ENCODE measurements at regions not wholly inside any gene's neighbourhood (a gene's known extent, or its start where the extent isn't known, plus 50 kb on each side); places are given as distances from the start of the nearest gene placed in this dataset.

DNA sequence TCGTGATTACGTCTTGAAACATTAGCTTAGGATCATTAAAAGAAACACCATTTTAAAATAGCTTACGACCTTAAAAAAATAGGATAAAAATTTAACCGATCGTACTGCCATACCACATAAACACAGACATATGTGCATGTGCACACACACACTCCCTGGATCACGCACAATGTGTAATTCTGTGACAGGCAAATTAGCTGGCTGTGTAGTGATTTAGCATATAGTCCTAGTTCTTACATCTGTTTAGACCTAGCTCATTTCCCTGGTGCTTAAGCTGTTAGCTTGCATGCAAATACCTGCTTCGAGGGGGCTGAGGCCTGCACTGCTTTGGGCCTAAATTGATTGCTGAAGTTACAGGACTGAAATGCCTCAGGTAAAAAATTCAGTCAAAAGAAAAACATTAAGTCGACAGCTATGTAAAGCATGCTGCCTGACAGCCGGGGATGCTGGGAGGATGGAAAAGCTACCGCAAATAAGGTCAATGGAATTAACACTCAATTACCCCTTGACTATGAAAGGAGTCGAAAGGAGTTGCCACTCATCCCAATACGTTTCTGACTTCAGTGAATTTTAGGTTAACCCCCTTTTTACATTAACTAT is 267.1 kb upstream of the FZD8 start:
- ChIA-PET CTCF (interaction anchor here (2.0 kb wide), 1 partner anchor 870 kb away, joined by 6 read pairs; no protein-coding TSS in a partner anchor), POLR2A (no interaction called here)
- FAIRE-seq (no peak), DNase-seq (ENCODE audit: low read depth, low spot score) (no peak)
- no peak overlapping the region for H3K27ac ChIP-seq (ENCODE audit: insufficient read depth, low read depth, low read length)
- no peaks in the 10 kb centered on the region for H4K20me1 ChIP-seq (replicated peaks; ENCODE audit: control insufficient read depth, extremely low read depth, insufficient read depth, low read length)
- H3K36me3 ChIP-seq (ENCODE audit: control insufficient read depth in 2 of 2, extremely low read depth in 1 of 2, insufficient read depth in 2 of 2, low read length in 2 of 2) = no peaks in the 10 kb centered on the region
- intact Hi-C loops (cut with micrococcal nuclease) (no loop called here), dilution Hi-C loops (cut with MboI; ENCODE audit: extremely low pct_ligation_motif_present, low sequenced_read_pairs) (no loop called here)
- peaks cover 40% of the 10 kb centered on the region for H3K4me1 ChIP-seq (ENCODE audit: control insufficient read depth, extremely low read depth, insufficient read depth, low read length)
- no peak overlapping the region for H3K4me3 ChIP-seq (replicated peaks in 1 of 3; ENCODE audit: insufficient read depth in 1 of 3, low read depth in 1 of 3, low read length in 3 of 3)
- no peak overlapping the region for H3K9ac ChIP-seq (replicated peaks; ENCODE audit: extremely low read depth, insufficient read depth, low read length)
- H3K27me3 ChIP-seq (ENCODE audit: control insufficient read depth in 2 of 2, insufficient read depth in 2 of 2, low read length in 2 of 2) = no peaks in the 10 kb centered on the region
- no peaks in the 10 kb centered on the region for H3K79me2 ChIP-seq (ENCODE audit: control insufficient read depth, insufficient read depth, low read length)
- no TSS peak for BruUV-seq (replicated peaks)
- no peak overlapping the region for H2AFZ ChIP-seq (ENCODE audit: low read depth, low read length)
- no peaks in the 10 kb centered on the region for H3K9me3 ChIP-seq (replicated peaks; ENCODE audit: control insufficient read depth, insufficient read depth, low read length)
- no peak for TF ChIP-seq FOS (IDR thresholded peaks at IDR 0.05; ENCODE audit: borderline replicate concordance, insufficient read depth, low read length)
- no peak overlapping the region for H3K4me2 ChIP-seq (ENCODE audit: insufficient read depth, low read length)
- no peaks in the 10 kb centered on the region for H3K9me1 ChIP-seq (replicated peaks; ENCODE audit: control insufficient read depth, extremely low read depth, insufficient read depth, low read length)

DNA sequence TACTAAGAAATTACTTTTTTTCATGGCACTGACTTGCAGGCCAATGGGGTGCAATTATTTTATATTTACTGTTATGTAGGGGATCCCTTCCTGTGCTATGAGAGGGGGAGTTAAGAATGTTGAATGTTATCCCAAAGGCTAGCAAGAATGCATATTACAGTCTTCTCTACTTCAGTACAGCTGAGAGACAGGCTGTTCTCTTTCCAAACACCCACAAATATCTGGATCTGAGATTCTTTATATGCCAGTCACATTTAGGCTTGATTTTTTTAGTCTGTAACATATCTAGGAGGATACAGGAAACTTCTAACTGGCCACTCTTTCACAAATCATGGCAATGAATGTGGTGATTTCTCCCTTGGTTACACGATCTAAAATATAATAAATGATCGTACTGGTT is 266.4 kb upstream of the FZD8 start:
- FAIRE-seq (no peak), DNase-seq (ENCODE audit: low read depth, low spot score) (no peak)
- no peak overlapping the region for H3K4me3 ChIP-seq (replicated peaks in 1 of 3; ENCODE audit: insufficient read depth in 1 of 3, low read depth in 1 of 3, low read length in 3 of 3)
- no peaks in the 10 kb centered on the region for H3K79me2 ChIP-seq (ENCODE audit: control insufficient read depth, insufficient read depth, low read length)
- no peaks in the 10 kb centered on the region for H3K9me1 ChIP-seq (replicated peaks; ENCODE audit: control insufficient read depth, extremely low read depth, insufficient read depth, low read length)
- H3K4me1 ChIP-seq (ENCODE audit: control insufficient read depth, extremely low read depth, insufficient read depth, low read length) = peaks cover 34% of the 10 kb centered on the region
- no peaks in the 10 kb centered on the region for H3K27me3 ChIP-seq (ENCODE audit: control insufficient read depth in 2 of 2, insufficient read depth in 2 of 2, low read length in 2 of 2)
- no peak overlapping the region for H2AFZ ChIP-seq (ENCODE audit: low read depth, low read length)
- no TSS peak for BruUV-seq (replicated peaks)
- no peak overlapping the region for H3K9ac ChIP-seq (replicated peaks; ENCODE audit: extremely low read depth, insufficient read depth, low read length)
- no peak overlapping the region for H3K27ac ChIP-seq (ENCODE audit: insufficient read depth, low read depth, low read length)
- no peaks in the 10 kb centered on the region for H3K9me3 ChIP-seq (replicated peaks; ENCODE audit: control insufficient read depth, insufficient read depth, low read length)
- ChIA-PET POLR2A (no interaction called here), CTCF (no interaction called here)
- intact Hi-C loops (cut with micrococcal nuclease) = no loop called here
- no peak for TF ChIP-seq GATA2 (IDR thresholded peaks at IDR 0.05; ENCODE audit: insufficient read depth, insufficient read length, low read depth, low read length)
- TF ChIP-seq MYC (IDR thresholded peaks at IDR 0.05; ENCODE audit: low read depth, low read length) = no peak
- no peak for TF ChIP-seq POLR2AphosphoS5 (IDR thresholded peaks at IDR 0.05; ENCODE audit: insufficient read depth, low read depth, low read length)
- TF ChIP-seq POLR2A (IDR thresholded peaks at IDR 0.05; ENCODE audit: low read depth, low read length) = no peak
- TF ChIP-seq, protein P1, sequence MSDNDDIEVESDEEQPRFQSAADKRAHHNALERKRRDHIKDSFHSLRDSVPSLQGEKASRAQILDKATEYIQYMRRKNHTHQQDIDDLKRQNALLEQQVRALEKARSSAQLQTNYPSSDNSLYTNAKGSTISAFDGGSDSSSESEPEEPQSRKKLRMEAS (IDR thresholded peaks at IDR 0.05; ENCODE audit: insufficient read depth, insufficient read length) = no peak
- TF ChIP-seq EZH2 (IDR thresholded peaks at IDR 0.05; ENCODE audit: borderline replicate concordance, low read depth, low read length, severe bottlenecking) = no peak
- TF ChIP-seq, protein P2, sequence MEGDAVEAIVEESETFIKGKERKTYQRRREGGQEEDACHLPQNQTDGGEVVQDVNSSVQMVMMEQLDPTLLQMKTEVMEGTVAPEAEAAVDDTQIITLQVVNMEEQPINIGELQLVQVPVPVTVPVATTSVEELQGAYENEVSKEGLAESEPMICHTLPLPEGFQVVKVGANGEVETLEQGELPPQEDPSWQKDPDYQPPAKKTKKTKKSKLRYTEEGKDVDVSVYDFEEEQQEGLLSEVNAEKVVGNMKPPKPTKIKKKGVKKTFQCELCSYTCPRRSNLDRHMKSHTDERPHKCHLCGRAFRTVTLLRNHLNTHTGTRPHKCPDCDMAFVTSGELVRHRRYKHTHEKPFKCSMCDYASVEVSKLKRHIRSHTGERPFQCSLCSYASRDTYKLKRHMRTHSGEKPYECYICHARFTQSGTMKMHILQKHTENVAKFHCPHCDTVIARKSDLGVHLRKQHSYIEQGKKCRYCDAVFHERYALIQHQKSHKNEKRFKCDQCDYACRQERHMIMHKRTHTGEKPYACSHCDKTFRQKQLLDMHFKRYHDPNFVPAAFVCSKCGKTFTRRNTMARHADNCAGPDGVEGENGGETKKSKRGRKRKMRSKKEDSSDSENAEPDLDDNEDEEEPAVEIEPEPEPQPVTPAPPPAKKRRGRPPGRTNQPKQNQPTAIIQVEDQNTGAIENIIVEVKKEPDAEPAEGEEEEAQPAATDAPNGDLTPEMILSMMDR (IDR thresholded peaks at IDR 0.05; ENCODE audit: extremely low read depth in 1 of 2, insufficient read depth in 1 of 2, low read depth in 1 of 2, low read length in 2 of 2) = no peak
- TF ChIP-seq JUN (IDR thresholded peaks at IDR 0.05; ENCODE audit: borderline replicate concordance, insufficient read depth, insufficient read length, low read depth) = no peak
- no peak for TF ChIP-seq FOS (IDR thresholded peaks at IDR 0.05; ENCODE audit: borderline replicate concordance, insufficient read depth, low read length)
- no peaks in the 10 kb centered on the region for H3K36me3 ChIP-seq (ENCODE audit: control insufficient read depth in 2 of 2, extremely low read depth in 1 of 2, insufficient read depth in 2 of 2, low read length in 2 of 2)
- H4K20me1 ChIP-seq (replicated peaks; ENCODE audit: control insufficient read depth, extremely low read depth, insufficient read depth, low read length) = no peaks in the 10 kb centered on the region
- dilution Hi-C loops (cut with MboI; ENCODE audit: extremely low pct_ligation_motif_present, low sequenced_read_pairs) = no loop called here
- H3K4me2 ChIP-seq (ENCODE audit: insufficient read depth, low read length) = no peak overlapping the region

All from endothelial cell of umbilical vein (primary cell).